HCT116 (cell line): ENCODE measurements at regions not wholly inside any gene's neighbourhood (a gene's known extent, or its start where the extent isn't known, plus 50 kb on each side); places are given as distances from the start of the nearest gene placed in this dataset.

Experiments
- ATAC-seq: fragments of 200-7000 bp; cut with Tn5 transposase; 2 replicates; pipeline ENCODE4 v1.9.1; 2020; ENCODE audit warnings: mild to moderate bottlenecking, moderate library complexity
- BruUV-seq: library from RNA; stranded (reverse); fragments of 400-500 nt; replicated peaks from 2 replicates; lab custom pipeline; 2021; lab: Mats Ljungman, UMichigan
- CTCF ChIA-PET: fragments of 300-600 bp; sonication (Branson Sonifier 250); formaldehyde crosslinking; loops from one replicate; lab custom pipeline; 2021; ENCODE audit warnings: antibody characterized with exemption; lab: Charles Lee
- POLR2A ChIA-PET: fragments of 300-600, 350-600 bp; sonication (Branson Sonifier 250); formaldehyde crosslinking; loops from one replicate; lab custom pipeline; 2021; ENCODE audit warnings: antibody characterized with exemption; lab: Charles Lee
- RAD21 ChIA-PET, 2 experiments: fragments of 300-600 bp; sonication (Branson Sonifier 250); formaldehyde crosslinking; loops; one replicate each; lab custom pipeline; 2023; ENCODE audit warnings: low total read pairs in 2 of 2; ENCODE audit not compliant: uncharacterized antibody in 2 of 2, unreplicated experiment in 2 of 2, low non-redundant PET in 1 of 2; lab: Charles Lee
- DNase-seq: peaks from one replicate; pipeline ENCODE4 v3.0.0-alpha.2; 2010; ENCODE audit warnings: low read depth, low spot score
- H2AFZ ChIP-seq: fragments of 200-600 bp; shearing (Covaris generic), sonication (generic); 2 replicates; pipeline ENCODE4 v1.6.1; 2017; ENCODE audit warnings: low read depth, mixed run types, mixed read lengths, antibody characterized with exemption, low read length; ENCODE audit not compliant: poor library complexity, severe bottlenecking
- H3K27ac ChIP-seq: 2 replicates; pipeline ENCODE4 v1.5.1; 2012; ENCODE audit warnings: low read depth, low read length
- H3K27me3 ChIP-seq: fragments of 200-600 bp; sonication (generic); 2 replicates; pipeline ENCODE4 v1.6.1; 2016; ENCODE audit warnings: mixed run types, low read length, mixed read lengths; ENCODE audit not compliant: insufficient read depth
- H3K36me3 ChIP-seq, 2 experiments: fragments of 200-500 bp in 1 of 2; fragments of 200-600 bp in 1 of 2; sonication (Bioruptor generic) in 1 of 2; sonication (generic) in 1 of 2; 2 replicates each; pipeline versions ENCODE4 v1.5.1 to v1.6.1; 2014 to 2016; ENCODE audit warnings: low read length in 2 of 2, inconsistent platforms in 1 of 2, mixed read lengths in 1 of 2, mixed run types in 1 of 2; ENCODE audit not compliant: insufficient read depth in 2 of 2, control insufficient read depth in 1 of 2
- H3K4me1 ChIP-seq, 2 experiments: fragments of 200-600 bp in 1 of 2; sonication (generic) in 1 of 2; 2 replicates each; pipeline versions ENCODE4 v1.5.1 to v1.6.1; 2012 to 2017; ENCODE audit warnings: low read length in 2 of 2, inconsistent platforms in 1 of 2, mild to moderate bottlenecking in 1 of 2, mixed read lengths in 1 of 2, mixed run types in 1 of 2, moderate library complexity in 1 of 2; ENCODE audit not compliant: insufficient read depth in 2 of 2, control insufficient read depth in 1 of 2
- H3K4me2 ChIP-seq: fragments of 200-600 bp; sonication (generic); 2 replicates; pipeline ENCODE4 v1.6.1; 2017; ENCODE audit warnings: mixed run types, low read length, mixed read lengths
- H3K4me3 ChIP-seq, 2 experiments: fragments of 200-600 bp in 1 of 2; sonication (generic) in 1 of 2; replicated peaks in 1 of 2; 2 replicates each; pipeline ENCODE4 v1.5.1; 2011 to 2016; ENCODE audit warnings: low read length in 2 of 2, control low read depth in 1 of 2, low read depth in 1 of 2, mild to moderate bottlenecking in 1 of 2, mixed read lengths in 1 of 2, mixed run types in 1 of 2
- H3K79me2 ChIP-seq: fragments of 200-600 bp; sonication (generic); 2 replicates; pipeline ENCODE4 v1.6.1; 2017; ENCODE audit warnings: mild to moderate bottlenecking, mixed run types, low read length, moderate library complexity, mixed read lengths; ENCODE audit not compliant: insufficient read depth
- H3K9ac ChIP-seq: fragments of 200-600 bp; sonication (generic); 2 replicates; pipeline ENCODE4 v1.6.1; 2016; ENCODE audit warnings: low read length, mixed read lengths
- H3K9me2 ChIP-seq: fragments of 200-600 bp; sonication (generic), shearing (Covaris generic); 2 replicates; pipeline ENCODE4 v1.6.1; 2017; ENCODE audit warnings: mixed run types, mild to moderate bottlenecking, moderate library complexity; ENCODE audit not compliant: insufficient read depth
- H3K9me3 ChIP-seq, 2 experiments: fragments of 200-500 bp in 1 of 2; fragments of 200-600 bp in 1 of 2; sonication (Bioruptor generic) in 1 of 2; sonication (generic) in 1 of 2; 2 replicates each; pipeline ENCODE4 v1.6.1; 2014 to 2017; ENCODE audit warnings: low read length in 2 of 2, mixed read lengths in 2 of 2, inconsistent platforms in 1 of 2, low read depth in 1 of 2, mild to moderate bottlenecking in 1 of 2, mixed run types in 1 of 2, moderate library complexity in 1 of 2; ENCODE audit not compliant: control insufficient read depth in 1 of 2, insufficient read depth in 1 of 2
- H4K20me1 ChIP-seq: fragments of 200-600 bp; sonication (generic), shearing (Covaris generic); 2 replicates; pipeline ENCODE4 v1.6.1; 2017; ENCODE audit warnings: mixed run types, mild to moderate bottlenecking, moderate library complexity; ENCODE audit not compliant: insufficient read depth
- ATF3 ChIP-seq: IDR thresholded peaks from 2 replicates; pipeline ENCODE4 v1.6.1; 2012
- CEBPB ChIP-seq: IDR thresholded peaks from 2 replicates; pipeline ENCODE4 v1.6.1; 2012; ENCODE audit warnings: low read depth
- EGR1 ChIP-seq: IDR thresholded peaks from 2 replicates; pipeline ENCODE4 v1.6.1; 2012; ENCODE audit warnings: low read depth
- EZH2phosphoT487 ChIP-seq: fragments of 200-600 bp; IDR thresholded peaks from 2 replicates; pipeline ENCODE4 v1.6.1; 2018; ENCODE audit warnings: antibody characterized with exemption, borderline replicate concordance
- JUND ChIP-seq: IDR thresholded peaks from 2 replicates; pipeline ENCODE4 v1.6.1; 2012
- MAX ChIP-seq: IDR thresholded peaks from 2 replicates; pipeline ENCODE4 v1.6.1; 2012
- POLR2A ChIP-seq: IDR thresholded peaks from 2 replicates; pipeline ENCODE4 v1.7.0; 2011; ENCODE audit warnings: borderline replicate concordance; ENCODE audit not compliant: insufficient read depth, insufficient read length; ENCODE audit errors: extremely low read depth
- POLR2AphosphoS5 ChIP-seq: IDR thresholded peaks from 2 replicates; pipeline ENCODE4 v1.6.1; 2011; ENCODE audit warnings: mild to moderate bottlenecking, low read depth, low read length, moderate library complexity
- RAD21 ChIP-seq: IDR thresholded peaks from 2 replicates; pipeline ENCODE4 v1.6.1; 2012; ENCODE audit warnings: low read depth, mild to moderate bottlenecking
- REST ChIP-seq: IDR thresholded peaks from 2 replicates; pipeline ENCODE4 v1.6.1; 2012; ENCODE audit warnings: low read depth
- SIN3A ChIP-seq: IDR thresholded peaks from 2 replicates; pipeline ENCODE4 v1.6.1; 2012; ENCODE audit warnings: low read depth
- SP1 ChIP-seq: IDR thresholded peaks from 2 replicates; pipeline ENCODE4 v1.6.1; 2012; ENCODE audit warnings: low read depth
- SRF ChIP-seq: IDR thresholded peaks from 2 replicates; pipeline ENCODE4 v1.6.1; 2012; ENCODE audit warnings: low read depth
- TCF7L2 ChIP-seq: IDR thresholded peaks from 2 replicates; pipeline ENCODE4 v1.7.0; 2011; ENCODE audit warnings: borderline replicate concordance, inconsistent platforms; ENCODE audit not compliant: insufficient read depth, insufficient read length; ENCODE audit errors: extremely low read depth
- YY1 ChIP-seq: IDR thresholded peaks from 2 replicates; pipeline ENCODE4 v1.6.1; 2011; ENCODE audit warnings: low read length, low read depth, moderate library complexity, mild to moderate bottlenecking; ENCODE audit not compliant: insufficient replicate concordance; ENCODE audit errors: extremely low read depth
- ZFX ChIP-seq: fragments of 450-650 bp; IDR thresholded peaks from 2 replicates; pipeline ENCODE4 v1.6.1; 2017
- ZNF274 ChIP-seq: fragments of 200-500 bp; sonication (Bioruptor generic); IDR thresholded peaks from 2 replicates; pipeline ENCODE4 v1.6.1; 2014; ENCODE audit warnings: mild to moderate bottlenecking, low read depth, low read length, inconsistent platforms
- intact Hi-C: fragments of 100-400 bp; cut with micrococcal nuclease; formaldehyde crosslinking; loops from 2 replicates; pipeline ENCODE4 v1.10.0; 2022
- TF ChIP-seq, protein P1 (sequence below): IDR thresholded peaks from 2 replicates; pipeline ENCODE4 v1.6.1; 2011; ENCODE audit warnings: mild to moderate bottlenecking, low read length, moderate library complexity; ENCODE audit not compliant: insufficient replicate concordance; ENCODE audit errors: extremely low read depth
- TF ChIP-seq, protein P2 (sequence below), 3 experiments: fragments of 200-600 bp in 1 of 3; sonication (generic) in 1 of 3; IDR thresholded peaks in 2 of 3; conservative IDR thresholded peaks in 1 of 3; 2 replicates each; pipeline ENCODE4 v1.5.1; 2012 to 2017; ENCODE audit warnings: low read depth in 2 of 3, low read length in 2 of 3, antibody characterized with exemption in 1 of 3, borderline replicate concordance in 1 of 3, control low read depth in 1 of 3, mild to moderate bottlenecking in 1 of 3, mixed read lengths in 1 of 3, mixed run types in 1 of 3, moderate library complexity in 1 of 3; ENCODE audit not compliant: insufficient read depth in 1 of 3

DNA sequence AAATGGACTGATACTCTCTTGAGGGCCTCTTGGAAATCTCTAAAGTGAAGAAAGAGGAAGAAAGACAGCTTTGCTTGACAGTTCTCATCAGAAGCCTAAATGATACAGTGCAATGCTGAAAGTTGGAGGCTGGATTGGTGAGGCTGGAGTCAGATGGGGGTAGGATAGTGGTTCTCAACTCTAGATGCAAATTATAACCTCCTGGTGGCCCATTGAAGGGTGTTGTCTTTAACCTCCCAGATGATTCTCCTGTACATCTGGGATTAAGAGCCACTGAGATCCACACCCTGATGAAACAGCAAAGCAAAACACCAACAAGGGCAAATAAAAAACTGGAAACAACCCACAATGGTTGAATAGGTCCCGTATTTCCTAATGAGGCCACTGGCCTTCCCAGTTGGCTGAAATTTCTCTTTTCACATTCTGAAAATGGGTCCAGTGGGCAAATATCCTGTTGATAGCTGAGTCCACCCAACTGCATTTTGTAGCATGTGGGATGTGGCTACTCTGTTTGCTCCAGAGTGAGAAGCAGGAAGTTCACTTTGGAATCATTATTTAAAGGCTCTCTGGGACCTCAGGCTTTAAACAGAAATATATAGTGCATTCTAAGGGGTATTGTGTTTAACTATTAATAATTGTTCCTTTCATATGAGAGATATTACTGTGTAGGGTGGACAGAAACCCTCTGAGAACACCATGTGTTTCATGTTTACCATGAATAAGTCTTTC, 208.1 kb downstream of the SOX4 start:
- CTCF ChIA-PET: no interaction called here
- Histone ChIP-seq H3K27me3 (no peaks in the 10 kb centered on the region), H3K9ac (no peak overlapping the region), H3K4me2 (no peak overlapping the region), H3K79me2 (no peaks in the 10 kb centered on the region), H3K36me3 (no peaks in the 10 kb centered on the region), H3K4me1 (no peaks in the 10 kb centered on the region), H3K9me3 (no peaks in the 10 kb centered on the region), H3K4me3 (no peak overlapping the region), H3K27ac (no peak overlapping the region), H2AFZ (no peak overlapping the region), H4K20me1 (no peaks in the 10 kb centered on the region), H3K9me2 (no peaks in the 10 kb centered on the region)
- no TSS peak for BruUV-seq
- intact Hi-C loops: no loop called here
- ATAC-seq (no peak), DNase-seq (no peak)
- POLR2A ChIA-PET: no interaction called here
- TF ChIP-seq SP1 (no peak), ZNF274 (no peak), SRF (no peak), POLR2A (no peak), EZH2phosphoT487 (no peak), TCF7L2 (no peak), RAD21 (no peak), POLR2AphosphoS5 (no peak), MAX (no peak), EGR1 (no peak), JUND (no peak), YY1 (no peak), ATF3 (no peak), ZFX (no peak), SIN3A (no peak), REST (no peak), CEBPB (no peak)
- TF ChIP-seq, protein P1, sequence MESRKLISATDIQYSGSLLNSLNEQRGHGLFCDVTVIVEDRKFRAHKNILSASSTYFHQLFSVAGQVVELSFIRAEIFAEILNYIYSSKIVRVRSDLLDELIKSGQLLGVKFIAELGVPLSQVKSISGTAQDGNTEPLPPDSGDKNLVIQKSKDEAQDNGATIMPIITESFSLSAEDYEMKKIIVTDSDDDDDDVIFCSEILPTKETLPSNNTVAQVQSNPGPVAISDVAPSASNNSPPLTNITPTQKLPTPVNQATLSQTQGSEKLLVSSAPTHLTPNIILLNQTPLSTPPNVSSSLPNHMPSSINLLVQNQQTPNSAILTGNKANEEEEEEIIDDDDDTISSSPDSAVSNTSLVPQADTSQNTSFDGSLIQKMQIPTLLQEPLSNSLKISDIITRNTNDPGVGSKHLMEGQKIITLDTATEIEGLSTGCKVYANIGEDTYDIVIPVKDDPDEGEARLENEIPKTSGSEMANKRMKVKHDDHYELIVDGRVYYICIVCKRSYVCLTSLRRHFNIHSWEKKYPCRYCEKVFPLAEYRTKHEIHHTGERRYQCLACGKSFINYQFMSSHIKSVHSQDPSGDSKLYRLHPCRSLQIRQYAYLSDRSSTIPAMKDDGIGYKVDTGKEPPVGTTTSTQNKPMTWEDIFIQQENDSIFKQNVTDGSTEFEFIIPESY: no peak
- TF ChIP-seq, protein P2, sequence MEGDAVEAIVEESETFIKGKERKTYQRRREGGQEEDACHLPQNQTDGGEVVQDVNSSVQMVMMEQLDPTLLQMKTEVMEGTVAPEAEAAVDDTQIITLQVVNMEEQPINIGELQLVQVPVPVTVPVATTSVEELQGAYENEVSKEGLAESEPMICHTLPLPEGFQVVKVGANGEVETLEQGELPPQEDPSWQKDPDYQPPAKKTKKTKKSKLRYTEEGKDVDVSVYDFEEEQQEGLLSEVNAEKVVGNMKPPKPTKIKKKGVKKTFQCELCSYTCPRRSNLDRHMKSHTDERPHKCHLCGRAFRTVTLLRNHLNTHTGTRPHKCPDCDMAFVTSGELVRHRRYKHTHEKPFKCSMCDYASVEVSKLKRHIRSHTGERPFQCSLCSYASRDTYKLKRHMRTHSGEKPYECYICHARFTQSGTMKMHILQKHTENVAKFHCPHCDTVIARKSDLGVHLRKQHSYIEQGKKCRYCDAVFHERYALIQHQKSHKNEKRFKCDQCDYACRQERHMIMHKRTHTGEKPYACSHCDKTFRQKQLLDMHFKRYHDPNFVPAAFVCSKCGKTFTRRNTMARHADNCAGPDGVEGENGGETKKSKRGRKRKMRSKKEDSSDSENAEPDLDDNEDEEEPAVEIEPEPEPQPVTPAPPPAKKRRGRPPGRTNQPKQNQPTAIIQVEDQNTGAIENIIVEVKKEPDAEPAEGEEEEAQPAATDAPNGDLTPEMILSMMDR (IDR thresholded peaks at IDR 0.05 in 2 of 3, conservative IDR thresholded peaks at IDR 0.05 in 1 of 3; ENCODE audit: borderline replicate concordance in 1 of 3, insufficient read depth in 1 of 3, low read depth in 2 of 3, low read length in 2 of 3): no peak
- RAD21 ChIA-PET: no interaction called here
